DMS114 treated with DMSO at 0.1 percent for 48 hours (cell line): ENCODE measurements at regions not wholly inside any gene's neighbourhood (a gene's known extent, or its start where the extent isn't known, plus 50 kb on each side); places are given as distances from the start of the nearest gene placed in this dataset.
"Not testable (repeated sequence)": the region's sequence is repeated elsewhere in the genome, so short reads cannot be mapped to it uniquely, and the experiment has no call there.

Source experiments
- DNase-seq: peaks from one replicate; lab custom pipeline; 2025; ENCODE audit not compliant: unreplicated experiment; lab: John Stamatoyannopoulos, UW

GRCh38 chr5:71904852-71905251, 185.8 kb downstream of the CARTPT start:
- DNase-seq = no peak

- DNase-seq = no peak
These were observed 187.0 kb downstream of the CARTPT start for GRCh38 chr5:71905834-71906711.

GRCh38 chr5:71907001-71907588, 188.0 kb downstream of the CARTPT start:
- DNase-seq = no peak

- no peak for DNase-seq
These were observed 188.6 kb downstream of the CARTPT start for GRCh38 chr5:71907608-71908145.

GRCh38 chr5:71910741-71911140, 191.7 kb downstream of the CARTPT start:
- no peak for DNase-seq

- DNase-seq = no peak
These were observed 192.9 kb downstream of the CARTPT start for GRCh38 chr5:71912021-71912420.

- DNase-seq = no peak
These were observed 193.0 kb upstream of the MAP1B start for GRCh38 chr5:71914281-71914680.

GRCh38 chr5:71922584-71923106, 184.6 kb upstream of the MAP1B start:
- no peak for DNase-seq

- no peak for DNase-seq
These were observed 183.5 kb upstream of the MAP1B start for GRCh38 chr5:71923755-71924154.

GRCh38 chr5:71924325-71924724, 182.9 kb upstream of the MAP1B start:
- no peak for DNase-seq

GRCh38 chr5:71924980-71925379, 182.3 kb upstream of the MAP1B start:
- DNase-seq = no peak

- no peak for DNase-seq
These were observed 181.6 kb upstream of the MAP1B start for GRCh38 chr5:71925608-71926091.

GRCh38 chr5:71929003-71929402, 178.3 kb upstream of the MAP1B start:
- no peak for DNase-seq

- not testable (repeated sequence) for DNase-seq
These were observed 176.7 kb upstream of the MAP1B start for GRCh38 chr5:71930554-71930953.

- no peak for DNase-seq
These were observed 175.1 kb upstream of the MAP1B start for GRCh38 chr5:71932131-71932654.

GRCh38 chr5:71932655-71933338, 174.5 kb upstream of the MAP1B start:
- DNase-seq = no peak

- no peak for DNase-seq
These were observed 173.0 kb upstream of the MAP1B start for GRCh38 chr5:71934322-71934721.

GRCh38 chr5:71937921-71938698, 169.2 kb upstream of the MAP1B start:
- no peak for DNase-seq

GRCh38 chr5:71938895-71939294, 168.4 kb upstream of the MAP1B start:
- no peak for DNase-seq
